ENCODE measurements at regions not wholly inside any gene's neighbourhood (a gene's known extent, or its start where the extent isn't known, plus 50 kb on each side); places are given as distances from the start of the nearest gene placed in this dataset.

- peaks cover 3% of the 10 kb centered on the region; the same call in 1 of the 2 replicates for H3K36me3 Mint-ChIP-seq
- ChIA-PET POLR2A (interaction anchor here (0.6 kb wide), 1 partner anchor 89 kb away, joined by 3 read pairs; no protein-coding TSS in a partner anchor), CTCF (no interaction called here)
- H3K27me3 Mint-ChIP-seq (ENCODE audit: low read depth) = peaks cover 7% of the 10 kb centered on the region
- H3K27ac Mint-ChIP-seq = no peak overlapping the region
- peaks cover 23% of the 10 kb centered on the region for H3K4me1 Mint-ChIP-seq
- ATAC-seq = peak; percentile 43
- peak; percentile 26 for DNase-seq (ENCODE audit: low spot score)
- no peak for TF ChIP-seq MAX (CRISPR knock-in tag; IDR thresholded peaks at IDR 0.05)
- TF ChIP-seq FOXP1 (CRISPR knock-in tag; IDR thresholded peaks at IDR 0.05; ENCODE audit: borderline replicate concordance) = no peak
- TF ChIP-seq ATF1 (CRISPR knock-in tag; IDR thresholded peaks at IDR 0.05) = no peak
- no peak for TF ChIP-seq ZNF219 (CRISPR knock-in tag; IDR thresholded peaks at IDR 0.05; ENCODE audit: borderline replicate concordance)
- no peak for TF ChIP-seq HMGA2 (CRISPR knock-in tag; IDR thresholded peaks at IDR 0.05)
- no peak for TF ChIP-seq AFF4 (CRISPR knock-in tag; IDR thresholded peaks at IDR 0.05; ENCODE audit: borderline replicate concordance)
- TF ChIP-seq E2F1 (CRISPR knock-in tag; IDR thresholded peaks at IDR 0.05) = no peak
- no peak for TF ChIP-seq IRF1 (CRISPR knock-in tag; IDR thresholded peaks at IDR 0.05)
- no peak for TF ChIP-seq ZBTB21 (CRISPR knock-in tag; IDR thresholded peaks at IDR 0.05; ENCODE audit: borderline replicate concordance)
- TF ChIP-seq IRF2 (CRISPR knock-in tag; IDR thresholded peaks at IDR 0.05; ENCODE audit: borderline replicate concordance, low read depth) = no peak
- TF ChIP-seq TCF7 (CRISPR knock-in tag; IDR thresholded peaks at IDR 0.05; ENCODE audit: low read depth) = no peak
- TF ChIP-seq ATF2 (CRISPR knock-in tag; IDR thresholded peaks at IDR 0.05; ENCODE audit: borderline replicate concordance, low read depth) = no peak
- TF ChIP-seq SMAD3 (CRISPR knock-in tag; IDR thresholded peaks at IDR 0.05; ENCODE audit: borderline replicate concordance) = no peak
- TF ChIP-seq MXD4 (CRISPR knock-in tag; IDR thresholded peaks at IDR 0.05; ENCODE audit: borderline replicate concordance) = no peak
- TF ChIP-seq FOXJ3 (CRISPR knock-in tag; IDR thresholded peaks at IDR 0.05; ENCODE audit: borderline replicate concordance) = no peak
- no peak for TF ChIP-seq PREB (CRISPR knock-in tag; IDR thresholded peaks at IDR 0.05; ENCODE audit: borderline replicate concordance)
- no peak for TF ChIP-seq PRRX2 (CRISPR knock-in tag; IDR thresholded peaks at IDR 0.05)
- TF ChIP-seq NFYB (CRISPR knock-in tag; conservative IDR thresholded peaks at IDR 0.05; ENCODE audit: low read depth) = no peak
- peaks cover 9% of the 10 kb centered on the region for H3K9me3 Mint-ChIP-seq
- no peak overlapping the region for H3K4me3 Mint-ChIP-seq
Observed at GRCh38 chr10:85510682-85511081, 855.9 kb downstream of the GRID1 start.

Measured in WTC11 (cell line).